DND-41 (cell line): ENCODE measurements at regions not wholly inside any gene's neighbourhood (a gene's known extent, or its start where the extent isn't known, plus 50 kb on each side); places are given as distances from the start of the nearest gene placed in this dataset.

Experiments used
- CTCF ChIP-seq: IDR thresholded peaks from 2 replicates; pipeline ENCODE4 v1.5.1; 2012; ENCODE audit warnings: borderline replicate concordance, low read length, moderate library complexity, mild to moderate bottlenecking; ENCODE audit not compliant: poor library complexity, severe bottlenecking; ENCODE audit errors: extremely low read depth
- EZH2 ChIP-seq: IDR thresholded peaks from 3 replicates; pipeline ENCODE4 v1.6.1; 2012; ENCODE audit warnings: borderline replicate concordance, low read depth, mild to moderate bottlenecking, moderate library complexity, low read length, inconsistent platforms; ENCODE audit not compliant: severe bottlenecking

GRCh38 chr12:4114986-4115385 lies 158.6 kb upstream of the CCND2 start:
- TF ChIP-seq CTCF (no peak), EZH2 (no peak)
